Thoracic aorta (tissue), 2 donors: ENCODE measurements at regions not wholly inside any gene's neighbourhood (a gene's known extent, or its start where the extent isn't known, plus 50 kb on each side); places are given as distances from the start of the nearest gene placed in this dataset.

ENCODE experiments used
- ATAC-seq: fragments of 150-250 bp; one replicate; pipeline ENCODE4 v1.8.0; 2017; ENCODE audit warnings: low read depth; ENCODE audit not compliant: insufficient number of reproducible peaks, low FRiP score
- DNase-seq: peaks from one replicate; pipeline ENCODE4 v3.0.0-alpha.2; 2020; ENCODE audit warnings: low spot score
- H3K27ac ChIP-seq, 2 donors: fragments of 200-600 bp; sonication (generic); 1 replicate in 1 of 2; 2 replicates in 1 of 2; pipeline ENCODE4 v1.5.1; 2016; ENCODE audit warnings: mild to moderate bottlenecking in 2 of 2, moderate library complexity in 2 of 2
- H3K27me3 ChIP-seq: fragments of 200-600 bp; sonication (generic); replicated peaks from 2 replicates; pipeline ENCODE4 v1.6.0; 2016; ENCODE audit warnings: mild to moderate bottlenecking; ENCODE audit not compliant: insufficient read depth
- H3K36me3 ChIP-seq: fragments of 200-600 bp; sonication (generic); one replicate; pipeline ENCODE4 v1.5.1; 2016
- H3K4me1 ChIP-seq, 2 donors: fragments of 200-600 bp; sonication (generic); 1 replicate in 1 of 2; 2 replicates in 1 of 2; pipeline versions ENCODE4 v1.5.1 to v1.6.0; 2016; ENCODE audit warnings: low read depth in 2 of 2, mild to moderate bottlenecking in 1 of 2; ENCODE audit not compliant: control insufficient read depth in 1 of 2
- H3K4me3 ChIP-seq: fragments of 200-600 bp; sonication (generic); 2 replicates; pipeline ENCODE4 v1.5.1; 2016; ENCODE audit warnings: mild to moderate bottlenecking
- H3K9me3 ChIP-seq: fragments of 200-600 bp; sonication (generic); 2 replicates; pipeline ENCODE4 v1.5.1; 2016
- TF ChIP-seq, protein P1 (sequence below): fragments of 200-600 bp; sonication (generic); IDR thresholded peaks from one replicate; pipeline ENCODE4 v1.5.1; 2019; ENCODE audit warnings: antibody characterized with exemption

DNA sequence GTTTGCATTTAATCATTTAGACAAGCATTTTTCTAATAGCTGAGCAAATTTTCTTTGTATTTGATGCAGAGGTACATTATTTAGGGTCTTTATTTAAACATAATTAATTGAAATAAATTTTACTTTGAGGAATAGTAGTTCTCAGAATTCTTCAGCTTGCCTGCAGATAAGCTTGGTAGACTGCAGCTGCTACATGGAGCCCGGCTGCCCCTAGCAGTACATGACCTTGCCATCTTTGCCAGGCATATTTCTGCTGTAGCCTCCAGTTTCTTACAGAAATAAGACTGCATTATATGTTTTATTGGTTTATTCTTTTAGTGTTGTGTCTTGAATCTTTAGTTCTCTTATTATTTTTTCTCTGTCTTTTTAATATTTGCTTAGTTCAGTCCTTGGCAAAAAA lies 396.8 kb downstream of the QKI start:
- H3K27ac ChIP-seq: no peak overlapping the region
- H3K27me3 ChIP-seq: no peaks in the 10 kb centered on the region
- DNase-seq (no peak), ATAC-seq (no peak)
- no peaks in the 10 kb centered on the region for H3K9me3 ChIP-seq
- no peak overlapping the region for H3K4me3 ChIP-seq
- no peaks in the 10 kb centered on the region for H3K36me3 ChIP-seq
- TF ChIP-seq, protein P1, sequence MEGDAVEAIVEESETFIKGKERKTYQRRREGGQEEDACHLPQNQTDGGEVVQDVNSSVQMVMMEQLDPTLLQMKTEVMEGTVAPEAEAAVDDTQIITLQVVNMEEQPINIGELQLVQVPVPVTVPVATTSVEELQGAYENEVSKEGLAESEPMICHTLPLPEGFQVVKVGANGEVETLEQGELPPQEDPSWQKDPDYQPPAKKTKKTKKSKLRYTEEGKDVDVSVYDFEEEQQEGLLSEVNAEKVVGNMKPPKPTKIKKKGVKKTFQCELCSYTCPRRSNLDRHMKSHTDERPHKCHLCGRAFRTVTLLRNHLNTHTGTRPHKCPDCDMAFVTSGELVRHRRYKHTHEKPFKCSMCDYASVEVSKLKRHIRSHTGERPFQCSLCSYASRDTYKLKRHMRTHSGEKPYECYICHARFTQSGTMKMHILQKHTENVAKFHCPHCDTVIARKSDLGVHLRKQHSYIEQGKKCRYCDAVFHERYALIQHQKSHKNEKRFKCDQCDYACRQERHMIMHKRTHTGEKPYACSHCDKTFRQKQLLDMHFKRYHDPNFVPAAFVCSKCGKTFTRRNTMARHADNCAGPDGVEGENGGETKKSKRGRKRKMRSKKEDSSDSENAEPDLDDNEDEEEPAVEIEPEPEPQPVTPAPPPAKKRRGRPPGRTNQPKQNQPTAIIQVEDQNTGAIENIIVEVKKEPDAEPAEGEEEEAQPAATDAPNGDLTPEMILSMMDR: no peak
- H3K4me1 ChIP-seq: no peaks in the 10 kb centered on the region

DNA sequence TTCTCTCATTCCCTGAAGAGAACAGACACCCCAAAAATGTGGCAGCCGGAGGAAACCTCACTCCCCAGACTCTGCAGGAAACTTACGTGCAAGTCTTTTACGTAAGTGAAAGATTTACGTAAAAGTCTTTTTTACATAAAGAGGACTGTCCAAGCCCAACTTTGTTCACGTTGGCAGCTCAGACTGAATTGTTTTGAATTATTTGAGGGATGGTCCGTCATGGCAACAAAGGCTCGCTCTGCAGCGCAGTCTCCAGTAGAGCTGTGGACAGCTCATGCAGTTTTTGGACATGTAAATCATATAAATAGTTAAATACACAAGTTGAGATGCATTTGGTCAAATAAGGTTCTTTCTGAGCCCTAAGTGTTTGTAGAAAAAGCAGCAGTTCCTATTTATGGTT lies 394.8 kb downstream of the QKI start:
- H3K27ac ChIP-seq: no peak overlapping the region
- no peaks in the 10 kb centered on the region for H3K4me1 ChIP-seq
- H3K27me3 ChIP-seq: no peaks in the 10 kb centered on the region
- DNase-seq (no peak), ATAC-seq (no peak)
- H3K4me3 ChIP-seq: no peak overlapping the region
- TF ChIP-seq, protein P1: no peak
- H3K9me3 ChIP-seq: no peaks in the 10 kb centered on the region
- no peaks in the 10 kb centered on the region for H3K36me3 ChIP-seq

DNA sequence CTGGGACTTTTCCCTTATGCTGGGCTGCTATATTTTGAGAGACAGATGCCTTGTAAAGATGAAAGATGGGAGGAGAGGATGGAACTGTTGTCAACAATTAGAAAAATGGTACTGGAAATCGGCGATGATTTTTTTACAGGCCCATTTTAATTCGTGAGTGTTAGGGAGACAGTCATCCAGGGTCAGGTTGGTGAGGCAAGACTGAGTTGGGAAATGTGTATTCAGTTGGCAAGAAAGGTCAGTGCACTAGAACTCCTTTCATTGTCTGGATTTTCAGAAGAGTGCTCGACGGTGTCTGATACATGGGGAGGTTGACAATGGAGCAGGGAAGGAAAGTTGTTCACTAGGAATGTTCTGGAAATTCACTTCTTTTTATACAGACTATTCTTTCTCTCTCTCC lies 394.4 kb downstream of the QKI start:
- ATAC-seq: no peak
- TF ChIP-seq, protein P1: no peak
- no peak overlapping the region for H3K27ac ChIP-seq

DNA sequence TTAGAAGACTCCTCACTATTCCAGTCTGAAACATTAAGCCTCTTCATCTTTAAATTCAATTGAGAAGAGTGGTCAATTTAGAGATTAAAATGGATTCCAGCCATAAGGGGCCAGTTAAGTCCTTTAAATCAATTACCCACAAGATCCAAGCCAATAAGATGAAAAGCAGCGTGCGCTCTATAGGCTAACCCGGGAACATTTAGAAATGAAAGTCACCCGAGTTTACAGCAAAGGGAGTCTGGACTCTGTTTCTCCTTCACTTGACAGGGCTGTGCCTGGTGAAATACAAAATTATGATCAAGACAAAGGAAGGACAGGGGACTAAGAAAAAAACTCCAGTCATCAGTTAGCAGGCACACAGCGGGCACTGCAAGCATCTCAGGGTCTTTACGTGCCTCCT lies 393.7 kb downstream of the QKI start:
- TF ChIP-seq, protein P1: no peak
- Histone ChIP-seq H3K36me3 (no peaks in the 10 kb centered on the region), H3K27ac (no peak overlapping the region), H3K9me3 (no peaks in the 10 kb centered on the region), H3K27me3 (no peaks in the 10 kb centered on the region), H3K4me1 (no peaks in the 10 kb centered on the region), H3K4me3 (no peak overlapping the region)
- DNase-seq (no peak), ATAC-seq (no peak)

More for the DNA sequence above, 394.4 kb downstream of the QKI start:
- Histone ChIP-seq H3K4me1 (no peaks in the 10 kb centered on the region), H3K27me3 (no peaks in the 10 kb centered on the region), H3K4me3 (no peak overlapping the region), H3K36me3 (no peaks in the 10 kb centered on the region), H3K9me3 (no peaks in the 10 kb centered on the region)
- no peak for DNase-seq

DNA sequence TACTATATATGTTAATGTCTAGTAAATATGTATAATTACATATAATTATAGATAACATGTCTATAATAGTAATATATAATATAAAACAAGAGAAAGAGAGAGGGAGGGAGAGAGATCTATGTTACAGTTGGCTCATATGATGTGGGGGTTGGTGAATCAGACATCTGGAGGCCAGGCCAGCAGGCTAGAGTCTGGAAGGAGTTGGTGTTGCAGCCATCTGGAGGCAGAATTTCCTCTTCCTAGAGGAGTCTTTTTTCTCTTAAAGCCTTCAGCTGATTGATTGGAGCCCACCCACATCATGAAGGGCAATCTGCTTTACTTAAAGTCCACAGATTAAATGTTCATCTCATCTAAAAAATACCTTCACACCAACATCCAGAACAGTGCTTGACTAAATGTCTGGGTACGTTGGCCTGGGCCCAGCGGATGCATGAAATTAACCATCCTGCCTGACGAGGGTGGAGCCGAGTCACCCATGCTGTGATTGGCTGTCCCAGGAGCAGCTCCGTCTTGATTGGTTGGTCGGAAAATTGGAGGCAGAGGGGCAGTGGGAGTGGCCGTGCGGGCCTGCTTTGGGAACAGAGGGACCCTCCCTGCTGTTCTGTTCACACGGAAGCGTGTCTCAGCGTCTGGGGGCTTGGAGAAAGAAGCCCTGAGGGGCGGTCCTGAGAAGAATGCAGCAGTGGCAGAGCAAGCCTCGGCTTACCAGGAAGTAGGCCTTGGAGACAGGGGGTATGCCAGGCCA lies 392.4 kb downstream of the QKI start:
- no peaks in the 10 kb centered on the region for H3K9me3 ChIP-seq
- no peak overlapping the region for H3K27ac ChIP-seq
- no peaks in the 10 kb centered on the region for H3K36me3 ChIP-seq
- DNase-seq (no peak), ATAC-seq (no peak)
- TF ChIP-seq, protein P1: no peak
- H3K4me3 ChIP-seq: no peak overlapping the region
- H3K4me1 ChIP-seq: no peaks in the 10 kb centered on the region
- no peaks in the 10 kb centered on the region for H3K27me3 ChIP-seq
